Nucleus accumbens (tissue), 56 donors: ENCODE measurements at regions not wholly inside any gene's neighbourhood (a gene's known extent, or its start where the extent isn't known, plus 50 kb on each side); places are given as distances from the start of the nearest gene placed in this dataset.
"Not testable (repeated sequence)": the region's sequence is repeated elsewhere in the genome, so short reads cannot be mapped to it uniquely, and the experiment has no call there.

Source experiments
- DNase-seq, 56 donors: peaks; one replicate each; lab custom pipeline; 2025; lab: John Stamatoyannopoulos, UW

- no peak for DNase-seq
Observed at GRCh38 chrX:150099316-150099715, 161.0 kb upstream of the EOLA2 start.

GRCh38 chrX:150100261-150100660 lies 162.0 kb upstream of the EOLA2 start:
- no peak for DNase-seq

- DNase-seq: peak in 1 of 56 donors; percentile 1
Observed at GRCh38 chrX:150118476-150118875, 180.2 kb upstream of the EOLA2 start.

- DNase-seq: no peak
Observed at GRCh38 chrX:150119323-150119722, 181.0 kb upstream of the EOLA2 start.

- not testable (repeated sequence) for DNase-seq
Observed at GRCh38 chrX:150125045-150125444, 186.8 kb upstream of the EOLA2 start.

- DNase-seq: no peak
Observed at GRCh38 chrX:150127216-150127615, 188.9 kb upstream of the EOLA2 start.

GRCh38 chrX:150143721-150144440 lies 205.6 kb upstream of the EOLA2 start:
- DNase-seq: no peak

- DNase-seq: no peak
Observed at GRCh38 chrX:150146271-150146896, 208.1 kb upstream of the EOLA2 start.

GRCh38 chrX:150148749-150149672 lies 210.7 kb upstream of the EOLA2 start:
- DNase-seq: no peak

- DNase-seq: peak in 1 of 56 donors; percentile 4
Observed at GRCh38 chrX:150150076-150150779, 211.9 kb upstream of the EOLA2 start.

GRCh38 chrX:150150780-150151125 lies 212.4 kb upstream of the MAMLD1 start:
- no peak for DNase-seq

GRCh38 chrX:150152036-150152435 lies 211.1 kb upstream of the MAMLD1 start:
- no peak for DNase-seq

- no peak for DNase-seq
Observed at GRCh38 chrX:150152546-150152945, 210.6 kb upstream of the MAMLD1 start.

- no peak for DNase-seq
Observed at GRCh38 chrX:150155436-150156035, 207.6 kb upstream of the MAMLD1 start.

GRCh38 chrX:150156615-150157014 lies 206.5 kb upstream of the MAMLD1 start:
- DNase-seq: no peak

- DNase-seq: no peak
Observed at GRCh38 chrX:150157291-150157690, 205.8 kb upstream of the MAMLD1 start.

GRCh38 chrX:150158554-150159332 lies 204.4 kb upstream of the MAMLD1 start:
- no peak for DNase-seq

GRCh38 chrX:150159537-150159936 lies 203.6 kb upstream of the MAMLD1 start:
- no peak for DNase-seq

- no peak for DNase-seq
Observed at GRCh38 chrX:150160656-150161055, 202.5 kb upstream of the MAMLD1 start.
